ENCODE measurements at regions not wholly inside any gene's neighbourhood (a gene's known extent, or its start where the extent isn't known, plus 50 kb on each side); places are given as distances from the start of the nearest gene placed in this dataset.
A peak's percentile ranks its signal among the peaks of the same experiment; 100 is the strongest.

DNA sequence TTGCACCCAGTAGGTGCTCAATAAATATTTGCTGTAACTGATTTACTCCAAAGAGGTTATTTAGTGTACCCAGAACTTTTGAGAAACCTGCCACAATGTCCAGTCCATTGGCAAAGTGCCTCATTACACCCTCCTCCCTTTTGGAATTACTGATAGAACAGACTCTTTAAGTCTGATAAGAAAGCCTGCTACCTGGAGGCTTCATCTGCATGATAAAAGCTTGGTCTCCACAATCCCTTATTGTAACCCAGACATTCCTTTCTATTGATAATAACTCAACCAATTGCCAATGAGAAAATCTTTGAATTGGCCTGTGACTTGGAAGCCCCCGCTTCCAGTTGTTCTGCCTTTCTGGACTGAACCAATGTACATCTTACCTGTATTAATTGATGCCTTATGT is 127.0 kb upstream of the FOXN2 start:
- H3F3A ChIP-seq (ENCODE audit: low read depth) = no peaks in the 10 kb centered on the region
- no peak overlapping the region for H3K4me3 ChIP-seq (ENCODE audit: low read length, poor library complexity, severe bottlenecking)
- TF ChIP-seq EZH2phosphoT487 (IDR thresholded peaks at IDR 0.05; ENCODE audit: borderline replicate concordance) = no peak
- TF ChIP-seq, protein P1, sequence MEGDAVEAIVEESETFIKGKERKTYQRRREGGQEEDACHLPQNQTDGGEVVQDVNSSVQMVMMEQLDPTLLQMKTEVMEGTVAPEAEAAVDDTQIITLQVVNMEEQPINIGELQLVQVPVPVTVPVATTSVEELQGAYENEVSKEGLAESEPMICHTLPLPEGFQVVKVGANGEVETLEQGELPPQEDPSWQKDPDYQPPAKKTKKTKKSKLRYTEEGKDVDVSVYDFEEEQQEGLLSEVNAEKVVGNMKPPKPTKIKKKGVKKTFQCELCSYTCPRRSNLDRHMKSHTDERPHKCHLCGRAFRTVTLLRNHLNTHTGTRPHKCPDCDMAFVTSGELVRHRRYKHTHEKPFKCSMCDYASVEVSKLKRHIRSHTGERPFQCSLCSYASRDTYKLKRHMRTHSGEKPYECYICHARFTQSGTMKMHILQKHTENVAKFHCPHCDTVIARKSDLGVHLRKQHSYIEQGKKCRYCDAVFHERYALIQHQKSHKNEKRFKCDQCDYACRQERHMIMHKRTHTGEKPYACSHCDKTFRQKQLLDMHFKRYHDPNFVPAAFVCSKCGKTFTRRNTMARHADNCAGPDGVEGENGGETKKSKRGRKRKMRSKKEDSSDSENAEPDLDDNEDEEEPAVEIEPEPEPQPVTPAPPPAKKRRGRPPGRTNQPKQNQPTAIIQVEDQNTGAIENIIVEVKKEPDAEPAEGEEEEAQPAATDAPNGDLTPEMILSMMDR (conservative IDR thresholded peaks at IDR 0.05; ENCODE audit: low read length) = no peak
- no peaks in the 10 kb centered on the region for H4K20me1 ChIP-seq (ENCODE audit: insufficient read depth, low read length, poor library complexity, severe bottlenecking)
- no peaks in the 10 kb centered on the region for H3K4me1 ChIP-seq (ENCODE audit: insufficient read depth, low read length, poor library complexity, severe bottlenecking)
- H3K27me3 ChIP-seq (ENCODE audit: insufficient read depth, low read length, poor library complexity, severe bottlenecking) = no peaks in the 10 kb centered on the region
- no peaks in the 10 kb centered on the region for H3K9me3 ChIP-seq (ENCODE audit: insufficient read depth, low read depth, low read length)
- no peaks in the 10 kb centered on the region for H3K79me2 ChIP-seq (ENCODE audit: insufficient read depth, low read length)
- no peaks in the 10 kb centered on the region for H3K36me3 ChIP-seq (ENCODE audit: insufficient read depth, low read length)
- H3K9me2 ChIP-seq (replicated peaks; ENCODE audit: low read depth, low read length) = no peaks in the 10 kb centered on the region
- no peak overlapping the region for H2AFZ ChIP-seq (ENCODE audit: low read length)
- H3K4me2 ChIP-seq (ENCODE audit: low read depth, low read length, poor library complexity, severe bottlenecking) = no peak overlapping the region
- no peak overlapping the region for H3K9ac ChIP-seq (ENCODE audit: low read depth, low read length, poor library complexity, severe bottlenecking)

DNA sequence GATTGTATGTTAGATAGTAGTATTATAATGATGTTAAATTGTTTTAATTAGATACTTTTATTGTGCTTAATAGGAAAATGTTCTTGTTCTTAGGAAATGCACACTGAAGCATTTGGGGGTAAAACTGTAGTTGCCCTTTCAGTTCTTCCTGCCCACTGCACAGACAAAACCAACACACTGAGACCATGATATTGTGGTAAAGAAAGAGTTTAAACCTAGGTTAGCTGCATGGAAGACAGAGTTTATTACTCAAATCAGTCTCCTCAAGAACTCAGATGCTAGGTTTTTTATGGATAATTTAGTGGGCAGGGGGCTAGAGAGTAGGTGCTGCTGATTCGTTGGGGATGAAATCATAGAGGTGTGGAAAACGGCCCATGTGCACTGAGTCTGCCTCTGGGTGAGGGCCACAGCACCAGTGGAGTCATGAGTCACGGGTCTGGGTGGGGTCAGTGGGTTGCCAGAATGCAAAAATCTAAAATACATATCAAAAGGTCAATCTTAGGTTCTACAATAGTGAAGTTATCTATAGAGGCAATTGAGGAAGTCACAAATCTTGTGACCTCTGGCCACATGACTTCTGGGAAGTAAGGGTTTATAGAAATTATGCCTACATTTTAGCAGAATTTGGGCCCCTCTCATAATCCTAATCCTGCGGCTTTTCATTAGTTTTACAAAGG is 124.8 kb upstream of the FOXN2 start:
- Histone ChIP-seq H4K20me1 (ENCODE audit: insufficient read depth, low read length, poor library complexity, severe bottlenecking) (no peaks in the 10 kb centered on the region), H3K79me2 (ENCODE audit: insufficient read depth, low read length) (no peaks in the 10 kb centered on the region), H2AFZ (ENCODE audit: low read length) (peak overlapping the region; percentile 19; the same call in 1 of the 2 replicates), H3K9me2 (replicated peaks; ENCODE audit: low read depth, low read length) (no peaks in the 10 kb centered on the region), H3K4me2 (ENCODE audit: low read depth, low read length, poor library complexity, severe bottlenecking) (no peak overlapping the region), H3F3A (ENCODE audit: low read depth) (no peaks in the 10 kb centered on the region), H3K27me3 (ENCODE audit: insufficient read depth, low read length, poor library complexity, severe bottlenecking) (no peaks in the 10 kb centered on the region), H3K9ac (ENCODE audit: low read depth, low read length, poor library complexity, severe bottlenecking) (no peak overlapping the region), H3K9me3 (ENCODE audit: insufficient read depth, low read depth, low read length) (no peaks in the 10 kb centered on the region), H3K4me3 (ENCODE audit: low read length, poor library complexity, severe bottlenecking) (no peak overlapping the region), H3K4me1 (ENCODE audit: insufficient read depth, low read length, poor library complexity, severe bottlenecking) (no peaks in the 10 kb centered on the region), H3K36me3 (ENCODE audit: insufficient read depth, low read length) (no peaks in the 10 kb centered on the region)
- TF ChIP-seq EZH2phosphoT487 (IDR thresholded peaks at IDR 0.05; ENCODE audit: borderline replicate concordance) = no peak
- TF ChIP-seq, protein P1 (conservative IDR thresholded peaks at IDR 0.05; ENCODE audit: low read length) = no peak

DNA sequence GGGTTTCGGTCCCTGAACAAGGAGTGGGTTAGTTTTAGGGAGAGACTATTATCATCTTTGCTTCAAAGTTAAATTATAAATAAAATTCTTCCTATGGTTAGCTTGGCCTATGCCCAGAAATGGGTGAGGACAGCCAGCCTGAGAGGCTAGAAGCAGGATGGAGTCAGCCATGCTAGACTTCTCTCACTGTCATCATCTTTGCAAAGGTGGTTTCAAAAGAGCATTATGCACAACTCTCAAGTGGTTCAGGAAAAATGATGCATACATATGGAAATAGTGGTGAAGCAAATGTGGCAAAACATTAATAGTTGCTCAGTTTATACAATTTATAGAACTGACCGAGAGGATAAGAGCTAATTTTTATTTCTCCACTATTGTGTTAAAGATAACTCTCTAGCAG is 124.3 kb upstream of the FOXN2 start:
- Histone ChIP-seq H3K79me2 (ENCODE audit: insufficient read depth, low read length) (no peaks in the 10 kb centered on the region), H3K9me2 (replicated peaks; ENCODE audit: low read depth, low read length) (no peaks in the 10 kb centered on the region), H3K4me1 (ENCODE audit: insufficient read depth, low read length, poor library complexity, severe bottlenecking) (no peaks in the 10 kb centered on the region), H3K9ac (ENCODE audit: low read depth, low read length, poor library complexity, severe bottlenecking) (no peak overlapping the region), H4K20me1 (ENCODE audit: insufficient read depth, low read length, poor library complexity, severe bottlenecking) (no peaks in the 10 kb centered on the region), H3K9me3 (ENCODE audit: insufficient read depth, low read depth, low read length) (no peaks in the 10 kb centered on the region), H2AFZ (ENCODE audit: low read length) (no peak overlapping the region), H3K36me3 (ENCODE audit: insufficient read depth, low read length) (no peaks in the 10 kb centered on the region), H3K4me3 (ENCODE audit: low read length, poor library complexity, severe bottlenecking) (no peak overlapping the region), H3K27me3 (ENCODE audit: insufficient read depth, low read length, poor library complexity, severe bottlenecking) (no peaks in the 10 kb centered on the region), H3F3A (ENCODE audit: low read depth) (no peaks in the 10 kb centered on the region), H3K4me2 (ENCODE audit: low read depth, low read length, poor library complexity, severe bottlenecking) (no peak overlapping the region)
- TF ChIP-seq EZH2phosphoT487 (IDR thresholded peaks at IDR 0.05; ENCODE audit: borderline replicate concordance) = no peak
- TF ChIP-seq, protein P1 (conservative IDR thresholded peaks at IDR 0.05; ENCODE audit: low read length) = no peak
